Activated T-helper 2 cell treated with anti-CD3 and anti-CD28 coated beads, Interferon-gamma antibody, Interleukin-2, Interleukin-4, amounts not matched to agents 10 μg/mL and 5 μg/mL and 100 μg/mL, durations not matched to agents 14 hours and 24 hours and 36 hours (primary cell): ENCODE measurements at regions not wholly inside any gene's neighbourhood (a gene's known extent, or its start where the extent isn't known, plus 50 kb on each side); places are given as distances from the start of the nearest gene placed in this dataset.

Experiments
- DNase-seq: peaks from one replicate; pipeline ENCODE4 v3.0.0; 2021; ENCODE audit warnings: low spot score
- H3K27ac Mint-ChIP-seq: one replicate; pipeline ENCODE4 v1.8.0; 2021; ENCODE audit warnings: mixed read lengths
- H3K27me3 Mint-ChIP-seq: one replicate; pipeline ENCODE4 v1.8.0; 2021; ENCODE audit warnings: low read depth, mixed read lengths
- H3K36me3 Mint-ChIP-seq: one replicate; pipeline ENCODE4 v1.8.0; 2021; ENCODE audit warnings: low read depth, mixed read lengths
- H3K4me1 Mint-ChIP-seq: one replicate; pipeline ENCODE4 v1.8.0; 2021; ENCODE audit warnings: low read depth, mixed read lengths
- H3K4me3 Mint-ChIP-seq: one replicate; pipeline ENCODE4 v1.8.0; 2021; ENCODE audit warnings: low read depth, mild to moderate bottlenecking, moderate library complexity, mixed read lengths
- H3K9me3 Mint-ChIP-seq: one replicate; pipeline ENCODE4 v1.8.0; 2021; ENCODE audit warnings: mixed read lengths
- intact Hi-C: fragments of 100-400 bp; cut with micrococcal nuclease; formaldehyde crosslinking; loops from one replicate; pipeline ENCODE4 v1.15.1; 2023

GRCh38 chr13:34467450-34468083 lies 474.5 kb upstream of the NBEA start:
- DNase-seq = no peak
- Mint-ChIP-seq H3K4me1 (no peaks in the 10 kb centered on the region), H3K4me3 (no peak overlapping the region), H3K36me3 (no peaks in the 10 kb centered on the region), H3K27me3 (no peaks in the 10 kb centered on the region), H3K27ac (no peak overlapping the region), H3K9me3 (peaks cover 12% of the 10 kb centered on the region)
- intact Hi-C loops = no loop called here

- Mint-ChIP-seq H3K9me3 (peaks cover 12% of the 10 kb centered on the region), H3K36me3 (no peaks in the 10 kb centered on the region)
- no peak for DNase-seq
Observed at GRCh38 chr13:34469196-34469986, 472.7 kb upstream of the NBEA start.

GRCh38 chr13:34474187-34474868 lies 467.7 kb upstream of the NBEA start:
- no peak for DNase-seq
- no peak overlapping the region for H3K27ac Mint-ChIP-seq
- no peaks in the 10 kb centered on the region for H3K4me1 Mint-ChIP-seq
- H3K27me3 Mint-ChIP-seq = no peaks in the 10 kb centered on the region
- H3K4me3 Mint-ChIP-seq = no peak overlapping the region
- intact Hi-C loops = no loop called here
- peaks cover 12% of the 10 kb centered on the region for H3K9me3 Mint-ChIP-seq
- no peaks in the 10 kb centered on the region for H3K36me3 Mint-ChIP-seq

More at GRCh38 chr13:34469196-34469986, 472.7 kb upstream of the NBEA start:
- no peaks in the 10 kb centered on the region for H3K27me3 Mint-ChIP-seq
- H3K4me1 Mint-ChIP-seq = no peaks in the 10 kb centered on the region
- H3K4me3 Mint-ChIP-seq = no peak overlapping the region
- no peak overlapping the region for H3K27ac Mint-ChIP-seq
- intact Hi-C loops = no loop called here

- Mint-ChIP-seq H3K4me1 (no peaks in the 10 kb centered on the region), H3K9me3 (no peaks in the 10 kb centered on the region), H3K4me3 (no peak overlapping the region), H3K27me3 (no peaks in the 10 kb centered on the region), H3K36me3 (no peaks in the 10 kb centered on the region), H3K27ac (no peak overlapping the region)
- no peak for DNase-seq
- intact Hi-C loops = no loop called here
Observed at GRCh38 chr13:34478376-34478775, 463.7 kb upstream of the NBEA start.

GRCh38 chr13:34502011-34502410 lies 440.1 kb upstream of the NBEA start:
- intact Hi-C loops = no loop called here
- no peak for DNase-seq
- Mint-ChIP-seq H3K4me3 (no peak overlapping the region), H3K27ac (no peak overlapping the region), H3K4me1 (no peaks in the 10 kb centered on the region), H3K9me3 (peaks cover 16% of the 10 kb centered on the region), H3K27me3 (no peaks in the 10 kb centered on the region), H3K36me3 (no peaks in the 10 kb centered on the region)

GRCh38 chr13:34502621-34503020 lies 439.4 kb upstream of the NBEA start:
- Mint-ChIP-seq H3K4me3 (no peak overlapping the region), H3K27me3 (no peaks in the 10 kb centered on the region), H3K27ac (no peak overlapping the region), H3K4me1 (no peaks in the 10 kb centered on the region), H3K36me3 (no peaks in the 10 kb centered on the region), H3K9me3 (peaks cover 23% of the 10 kb centered on the region)
- DNase-seq = no peak
- intact Hi-C loops = no loop called here

GRCh38 chr13:34506796-34507195 lies 435.3 kb upstream of the NBEA start:
- no peak overlapping the region for H3K27ac Mint-ChIP-seq
- peaks cover 42% of the 10 kb centered on the region for H3K9me3 Mint-ChIP-seq
- no peak for DNase-seq
- H3K4me1 Mint-ChIP-seq = no peaks in the 10 kb centered on the region
- no peak overlapping the region for H3K4me3 Mint-ChIP-seq
- no peaks in the 10 kb centered on the region for H3K36me3 Mint-ChIP-seq
- intact Hi-C loops = no loop called here
- H3K27me3 Mint-ChIP-seq = no peaks in the 10 kb centered on the region

- no peaks in the 10 kb centered on the region for H3K36me3 Mint-ChIP-seq
- H3K4me3 Mint-ChIP-seq = no peak overlapping the region
- no peak for DNase-seq
- H3K9me3 Mint-ChIP-seq = peaks cover 42% of the 10 kb centered on the region
- H3K27ac Mint-ChIP-seq = no peak overlapping the region
- intact Hi-C loops = no loop called here
- H3K27me3 Mint-ChIP-seq = no peaks in the 10 kb centered on the region
- H3K4me1 Mint-ChIP-seq = no peaks in the 10 kb centered on the region
Observed at GRCh38 chr13:34507630-34508029, 434.4 kb upstream of the NBEA start.

GRCh38 chr13:34512817-34513216 lies 429.3 kb upstream of the NBEA start:
- H3K9me3 Mint-ChIP-seq = peaks cover 39% of the 10 kb centered on the region
- no peaks in the 10 kb centered on the region for H3K4me1 Mint-ChIP-seq
- intact Hi-C loops = no loop called here
- H3K4me3 Mint-ChIP-seq = no peak overlapping the region
- H3K36me3 Mint-ChIP-seq = no peaks in the 10 kb centered on the region
- H3K27ac Mint-ChIP-seq = no peak overlapping the region
- no peak for DNase-seq
- H3K27me3 Mint-ChIP-seq = no peaks in the 10 kb centered on the region

GRCh38 chr13:34513526-34513925 lies 428.5 kb upstream of the NBEA start:
- DNase-seq = no peak
- Mint-ChIP-seq H3K4me3 (no peak overlapping the region), H3K27ac (no peak overlapping the region), H3K9me3 (peaks cover 36% of the 10 kb centered on the region), H3K27me3 (no peaks in the 10 kb centered on the region), H3K36me3 (no peaks in the 10 kb centered on the region), H3K4me1 (no peaks in the 10 kb centered on the region)
- intact Hi-C loops = no loop called here

- intact Hi-C loops = no loop called here
- Mint-ChIP-seq H3K4me3 (no peak overlapping the region), H3K9me3 (peaks cover 21% of the 10 kb centered on the region), H3K27me3 (no peaks in the 10 kb centered on the region), H3K27ac (no peak overlapping the region), H3K4me1 (no peaks in the 10 kb centered on the region), H3K36me3 (no peaks in the 10 kb centered on the region)
- no peak for DNase-seq
Observed at GRCh38 chr13:34515201-34515600, 426.9 kb upstream of the NBEA start.

- Mint-ChIP-seq H3K27me3 (no peaks in the 10 kb centered on the region), H3K27ac (no peak overlapping the region), H3K36me3 (no peaks in the 10 kb centered on the region), H3K9me3 (peaks cover under 1% of the 10 kb centered on the region), H3K4me1 (no peaks in the 10 kb centered on the region), H3K4me3 (no peak overlapping the region)
- no peak for DNase-seq
- intact Hi-C loops = no loop called here
Observed at GRCh38 chr13:34521171-34521570, 420.9 kb upstream of the NBEA start.

- Mint-ChIP-seq H3K27ac (no peak overlapping the region), H3K36me3 (no peaks in the 10 kb centered on the region), H3K9me3 (peaks cover 9% of the 10 kb centered on the region), H3K4me1 (no peaks in the 10 kb centered on the region), H3K4me3 (no peak overlapping the region), H3K27me3 (no peaks in the 10 kb centered on the region)
- intact Hi-C loops = no loop called here
- no peak for DNase-seq
Observed at GRCh38 chr13:34522808-34523207, 419.3 kb upstream of the NBEA start.
